A549 (cell line): ENCODE measurements at regions not wholly inside any gene's neighbourhood (a gene's known extent, or its start where the extent isn't known, plus 50 kb on each side); places are given as distances from the start of the nearest gene placed in this dataset.
A peak's percentile ranks its signal among the peaks of the same experiment; 100 is the strongest.

ENCODE experiments used
- ATAC-seq, 2 experiments: fragments of 200-7000 bp in 1 of 2; fragments of >200 bp in 1 of 2; cut with Nextera tagmentation in 1 of 2; cut with Tn5 transposase in 1 of 2; 3 replicates each; pipeline versions ENCODE4 v1.8.0 to v1.9.1; 2018 to 2020; ENCODE audit warnings: mild to moderate bottlenecking in 1 of 2, moderate library complexity in 1 of 2
- CTCF ChIA-PET: fragments of 300-600 bp; sonication (Branson Sonifier 250); formaldehyde crosslinking; extraction: SDS; loops from one replicate; lab custom pipeline; 2021; ENCODE audit warnings: antibody characterized with exemption, inconsistent platforms; lab: Yijun Ruan, JAX
- POLR2A ChIA-PET: fragments of 350-600 bp; formaldehyde crosslinking; extraction: SDS; loops from one replicate; lab custom pipeline; 2021; ENCODE audit warnings: antibody characterized with exemption, inconsistent platforms; lab: Yijun Ruan, JAX
- DNase-seq, 2 experiments: peaks; one replicate each; pipeline versions ENCODE4 v3.0.0 to v3.0.0-alpha.2; 2011 to 2016; ENCODE audit warnings: low read depth in 1 of 2, low spot score in 1 of 2
- FAIRE-seq: peaks from 2 replicates; lab custom pipeline; 2011; peaks lifted over from hg19 to GRCh38; lab: Jason Lieb, UNC
- H3K27ac ChIP-seq, 2 experiments: fragments of >200 bp; sonication (Bioruptor Twin); formaldehyde crosslinking; 3 replicates each; pipeline ENCODE4 v1.5.1; 2016 to 2017
- H3K4me1 ChIP-seq: fragments of >200 bp; sonication (Bioruptor Twin); formaldehyde crosslinking; 3 replicates; pipeline ENCODE4 v1.6.1; 2016
- H3K4me2 ChIP-seq: fragments of >200 bp; sonication (Bioruptor Twin); formaldehyde crosslinking; 3 replicates; pipeline ENCODE4 v1.6.1; 2016
- H3K4me3 ChIP-seq: fragments of >200 bp; sonication (Bioruptor Twin); formaldehyde crosslinking; 3 replicates; pipeline ENCODE4 v1.5.1; 2016
- H3K9me3 ChIP-seq: fragments of >200 bp; sonication (Bioruptor Twin); formaldehyde crosslinking; 3 replicates; pipeline ENCODE4 v1.6.1; 2016
- ATOH8 ChIP-seq: fragments of 250-450 bp; sonication (Bioruptor Pico); IDR thresholded peaks from 2 replicates; pipeline ENCODE4 v1.5.0; 2020; ENCODE audit warnings: low read depth, mild to moderate bottlenecking, moderate library complexity
- CBX8 ChIP-seq: fragments of 200-600 bp; sonication (generic); IDR thresholded peaks from 2 replicates; pipeline ENCODE4 v1.6.1; 2016
- CEBPB ChIP-seq, 2 experiments: fragments of >200 bp in 1 of 2; sonication (Bioruptor Twin) in 1 of 2; formaldehyde crosslinking in 1 of 2; IDR thresholded peaks; 2 replicates each; pipeline ENCODE4 v1.6.1; 2012 to 2016
- CHD2 ChIP-seq: fragments of 150-350 bp; IDR thresholded peaks from 2 replicates; pipeline ENCODE4 v1.6.1; 2014; ENCODE audit warnings: low read length; ENCODE audit not compliant: partially characterized antibody
- CTCF ChIP-seq: fragments of >200 bp; sonication (Bioruptor Twin); formaldehyde crosslinking; IDR thresholded peaks from 3 replicates; pipeline ENCODE4 v1.5.1; 2016
- E2F6 ChIP-seq: IDR thresholded peaks from 2 replicates; pipeline ENCODE4 v1.6.1; 2012; ENCODE audit warnings: low read depth, borderline replicate concordance
- EHF ChIP-seq: fragments of 250-450 bp; sonication (Bioruptor Pico); IDR thresholded peaks from 2 replicates; pipeline ENCODE4 v1.5.0; 2020; ENCODE audit warnings: mild to moderate bottlenecking
- FOSB ChIP-seq: fragments of 250-450 bp; sonication (Bioruptor Pico); IDR thresholded peaks from 2 replicates; pipeline ENCODE4 v1.5.0; 2020; ENCODE audit warnings: mild to moderate bottlenecking, moderate library complexity
- HES2 ChIP-seq: fragments of >200 bp; sonication (Bioruptor Twin); formaldehyde crosslinking; IDR thresholded peaks from 2 replicates; pipeline ENCODE4 v1.6.1; 2016
- HMGXB4 ChIP-seq: fragments of 250-450 bp; sonication (Bioruptor Pico); IDR thresholded peaks from 2 replicates; pipeline ENCODE4 v1.5.0; 2021; ENCODE audit warnings: mild to moderate bottlenecking, moderate library complexity, borderline replicate concordance
- HOXB13 ChIP-seq: fragments of 250-450 bp; sonication (Bioruptor Pico); IDR thresholded peaks from 2 replicates; pipeline ENCODE4 v1.5.0; 2020; ENCODE audit warnings: low read depth, mild to moderate bottlenecking, moderate library complexity
- HOXB5 ChIP-seq: fragments of 250-450 bp; sonication (Bioruptor Pico); IDR thresholded peaks from 2 replicates; pipeline ENCODE4 v1.5.0; 2020; ENCODE audit warnings: mild to moderate bottlenecking, moderate library complexity
- JUN ChIP-seq, 2 experiments: fragments of >200 bp; sonication (Bioruptor Twin); formaldehyde crosslinking; IDR thresholded peaks; 2 replicates in 1 of 2; 3 replicates in 1 of 2; pipeline ENCODE4 v1.6.1; 2016 to 2017
- KDM5A ChIP-seq: fragments of 200-600 bp; sonication (generic); IDR thresholded peaks from 2 replicates; pipeline ENCODE4 v1.6.1; 2016; ENCODE audit warnings: antibody characterized with exemption, mild to moderate bottlenecking
- MAX ChIP-seq: IDR thresholded peaks from 2 replicates; pipeline ENCODE4 v1.6.1; 2012
- MYC ChIP-seq: IDR thresholded peaks from 2 replicates; pipeline ENCODE4 v1.6.1; 2012; ENCODE audit warnings: mild to moderate bottlenecking, inconsistent platforms, low read length, improper control_type of control experiment, borderline replicate concordance
- NPAS2 ChIP-seq: fragments of 250-450 bp; sonication (Bioruptor Pico); IDR thresholded peaks from 2 replicates; pipeline ENCODE4 v1.8.0; 2022; ENCODE audit warnings: mild to moderate bottlenecking, moderate library complexity, borderline replicate concordance
- POLR2A ChIP-seq: IDR thresholded peaks from 2 replicates; pipeline ENCODE4 v1.6.1; 2012; ENCODE audit warnings: mild to moderate bottlenecking, low read length
- RAD21 ChIP-seq, 2 experiments: fragments of >200 bp in 1 of 2; sonication (Bioruptor Twin) in 1 of 2; formaldehyde crosslinking in 1 of 2; IDR thresholded peaks in 1 of 2; conservative IDR thresholded peaks in 1 of 2; 2 replicates in 1 of 2; 3 replicates in 1 of 2; pipeline ENCODE4 v1.6.1; 2012 to 2018; ENCODE audit warnings: inconsistent platforms in 1 of 2
- RCOR1 ChIP-seq: fragments of 150-350 bp; IDR thresholded peaks from 2 replicates; pipeline ENCODE4 v1.6.1; 2014; ENCODE audit warnings: antibody characterized with exemption, low read length, low read depth
- REST ChIP-seq: fragments of 200-600 bp; sonication (generic); IDR thresholded peaks from 2 replicates; pipeline ENCODE4 v1.6.1; 2016; ENCODE audit warnings: antibody characterized with exemption, mild to moderate bottlenecking, moderate library complexity
- RFX5 ChIP-seq: fragments of 450-650 bp; IDR thresholded peaks from 2 replicates; pipeline ENCODE4 v1.7.1; 2014; ENCODE audit warnings: antibody characterized with exemption, mild to moderate bottlenecking, moderate library complexity
- RNF2 ChIP-seq: fragments of 200-600 bp; sonication (generic); IDR thresholded peaks from 2 replicates; pipeline ENCODE4 v1.6.1; 2016; ENCODE audit warnings: low read depth, mild to moderate bottlenecking, antibody characterized with exemption, moderate library complexity, borderline replicate concordance
- SMC3 ChIP-seq: fragments of >200 bp; sonication (Bioruptor Twin); formaldehyde crosslinking; IDR thresholded peaks from 3 replicates; pipeline ENCODE4 v1.6.1; 2018; ENCODE audit warnings: inconsistent platforms
- TFCP2L1 ChIP-seq: fragments of 250-450 bp; sonication (Bioruptor Pico); IDR thresholded peaks from 2 replicates; pipeline ENCODE4 v1.5.0; 2021; ENCODE audit warnings: mild to moderate bottlenecking
- TP53 ChIP-seq: fragments of 250-450 bp; sonication (Bioruptor Pico); IDR thresholded peaks from 2 replicates; pipeline ENCODE4 v1.5.0; 2021; ENCODE audit warnings: mild to moderate bottlenecking, moderate library complexity
- ZC3H11A ChIP-seq: fragments of 450-650 bp; IDR thresholded peaks from 2 replicates; pipeline ENCODE4 v1.6.1; 2014; ENCODE audit warnings: antibody characterized with exemption, mild to moderate bottlenecking
- ZSCAN20 ChIP-seq: fragments of 250-450 bp; sonication (Bioruptor Pico); IDR thresholded peaks from 2 replicates; pipeline ENCODE4 v1.8.0; 2022; ENCODE audit warnings: mild to moderate bottlenecking, moderate library complexity
- WGBS: methylation state at CpG from one replicate; pipeline ENCODE4 v1.1.6; 2017; ENCODE audit errors: missing lambda C conversion rate; 5-methylcytosine and 5-hydroxymethylcytosine counted together

- TF ChIP-seq REST (no peak), ZC3H11A (no peak), FOSB (CRISPR knock-in tag) (no peak), RFX5 (no peak), TFCP2L1 (CRISPR knock-in tag) (no peak), MAX (no peak)
Measured at GRCh38 chr20:51968151-51968550, 165.8 kb upstream of the SALL4 start (continued).

GRCh38 chr20:51966296-51966971 lies 164.1 kb upstream of the SALL4 start:
- ATAC-seq (peak; percentile 99), DNase-seq (peak; percentile 71 to 86), FAIRE-seq (no peak)
- WGBS = 22% methylated on average over 8 of the region's 8 CpGs
- Histone ChIP-seq H3K4me3 (no peak overlapping the region), H3K4me2 (peak overlapping the region; percentile 19; the same call in 1 of the 3 replicates), H3K9me3 (no peaks in the 10 kb centered on the region), H3K27ac (peak overlapping the region in 1 of 2 experiments; percentile 55; a peak in 4 of 6 replicates), H3K4me1 (peaks cover 8% of the 10 kb centered on the region; the same call in 1 of the 3 replicates)
- ChIA-PET CTCF (interaction anchor here (0.6 to 3.0 kb wide), 37 partner anchors 10 to 986 kb away, joined by 3 to 22 read pairs (median 4); partner anchors contain the start of gene SALL4), POLR2A (interaction anchor here (0.5 kb wide), 1 partner anchor 73 kb away, joined by 5 read pairs; no protein-coding TSS in a partner anchor)
- no peak for TF ChIP-seq CHD2
- no peak for TF ChIP-seq ZSCAN20 (CRISPR knock-in tag)
- no peak for TF ChIP-seq HOXB5 (CRISPR knock-in tag)
- no peak for TF ChIP-seq HOXB13 (CRISPR knock-in tag)
- no peak for TF ChIP-seq ZC3H11A
- TF ChIP-seq CEBPB (IDR thresholded peaks at IDR 0.05) = no peak
- TF ChIP-seq SMC3 = peak; percentile 81
- TF ChIP-seq CTCF = peak; percentile 69
- no peak for TF ChIP-seq EHF (CRISPR knock-in tag)
- TF ChIP-seq NPAS2 (CRISPR knock-in tag) = no peak
- no peak for TF ChIP-seq MYC
- TF ChIP-seq RFX5 = no peak
- TF ChIP-seq RAD21 (conservative IDR thresholded peaks at IDR 0.05 in 1 of 2, IDR thresholded peaks at IDR 0.05 in 1 of 2) = peak; percentile 72 to 77
- TF ChIP-seq POLR2A = no peak
- no peak for TF ChIP-seq TP53 (CRISPR knock-in tag)
- TF ChIP-seq E2F6 = no peak
- no peak for TF ChIP-seq ATOH8 (CRISPR knock-in tag)
- no peak for TF ChIP-seq RCOR1
- no peak for TF ChIP-seq CBX8
- no peak for TF ChIP-seq RNF2
- no peak for TF ChIP-seq HES2
- no peak for TF ChIP-seq TFCP2L1 (CRISPR knock-in tag)
- TF ChIP-seq HMGXB4 = no peak
- no peak for TF ChIP-seq KDM5A
- TF ChIP-seq JUN (IDR thresholded peaks at IDR 0.05) = no peak
